ENCODE measurements at regions not wholly inside any gene's neighbourhood (a gene's known extent, or its start where the extent isn't known, plus 50 kb on each side); places are given as distances from the start of the nearest gene placed in this dataset.

DNA sequence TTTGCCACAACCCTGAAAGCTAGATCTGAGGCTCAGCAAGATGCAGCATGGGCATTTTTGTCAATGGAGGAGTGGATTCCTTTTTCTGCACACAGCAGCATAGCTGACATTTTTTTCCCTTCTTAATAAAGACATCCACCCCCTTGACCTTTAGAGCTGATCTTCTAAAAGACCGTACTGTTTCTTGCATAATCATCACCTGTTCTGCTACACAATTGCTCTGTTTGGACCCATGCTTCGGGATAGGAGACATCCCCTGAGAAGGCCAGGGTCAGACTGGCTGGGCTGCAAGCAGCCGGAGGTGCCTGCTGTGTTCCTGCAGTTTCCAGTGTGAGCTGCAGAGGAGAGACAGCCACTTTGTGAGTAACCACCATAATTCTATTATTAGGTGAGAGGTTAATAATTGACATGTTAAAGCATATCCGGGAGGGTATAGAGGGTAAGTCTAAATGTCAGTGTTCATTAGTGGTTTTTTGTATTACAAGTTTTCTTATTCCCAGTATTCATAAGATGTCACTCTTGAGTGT, 108.5 kb upstream of the C1QTNF9B start:
- H3K4me3 ChIP-seq (ENCODE audit: insufficient read depth, low read length), result no peak overlapping the region
- DNase-seq (ENCODE audit: insufficient read length, low spot score, missing footprints), result peak; percentile 10
- no peak overlapping the region for H2AFZ ChIP-seq (ENCODE audit: low read length)
- H3K27ac ChIP-seq (ENCODE audit: low read depth, low read length), result no peak overlapping the region
- no peaks in the 10 kb centered on the region for H3K79me2 ChIP-seq (ENCODE audit: insufficient read depth, low read length)
- no peaks in the 10 kb centered on the region for H3K36me3 ChIP-seq (ENCODE audit: insufficient read depth, low read length)
- no peaks in the 10 kb centered on the region for H3K9me3 ChIP-seq (ENCODE audit: low read depth, low read length)
- peaks cover 2% of the 10 kb centered on the region for H3K4me1 ChIP-seq (ENCODE audit: insufficient read depth, low read length)
- H4K20me1 ChIP-seq (ENCODE audit: insufficient read depth, low read length), result no peaks in the 10 kb centered on the region
- TF ChIP-seq, protein P1, sequence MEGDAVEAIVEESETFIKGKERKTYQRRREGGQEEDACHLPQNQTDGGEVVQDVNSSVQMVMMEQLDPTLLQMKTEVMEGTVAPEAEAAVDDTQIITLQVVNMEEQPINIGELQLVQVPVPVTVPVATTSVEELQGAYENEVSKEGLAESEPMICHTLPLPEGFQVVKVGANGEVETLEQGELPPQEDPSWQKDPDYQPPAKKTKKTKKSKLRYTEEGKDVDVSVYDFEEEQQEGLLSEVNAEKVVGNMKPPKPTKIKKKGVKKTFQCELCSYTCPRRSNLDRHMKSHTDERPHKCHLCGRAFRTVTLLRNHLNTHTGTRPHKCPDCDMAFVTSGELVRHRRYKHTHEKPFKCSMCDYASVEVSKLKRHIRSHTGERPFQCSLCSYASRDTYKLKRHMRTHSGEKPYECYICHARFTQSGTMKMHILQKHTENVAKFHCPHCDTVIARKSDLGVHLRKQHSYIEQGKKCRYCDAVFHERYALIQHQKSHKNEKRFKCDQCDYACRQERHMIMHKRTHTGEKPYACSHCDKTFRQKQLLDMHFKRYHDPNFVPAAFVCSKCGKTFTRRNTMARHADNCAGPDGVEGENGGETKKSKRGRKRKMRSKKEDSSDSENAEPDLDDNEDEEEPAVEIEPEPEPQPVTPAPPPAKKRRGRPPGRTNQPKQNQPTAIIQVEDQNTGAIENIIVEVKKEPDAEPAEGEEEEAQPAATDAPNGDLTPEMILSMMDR (IDR thresholded peaks at IDR 0.05; ENCODE audit: extremely low read depth, low read depth, low read length), result no peak
- H3K4me2 ChIP-seq (ENCODE audit: insufficient read depth, low read length), result no peak overlapping the region
- no peaks in the 10 kb centered on the region for H3K27me3 ChIP-seq (ENCODE audit: insufficient read depth, low read length)

DNA sequence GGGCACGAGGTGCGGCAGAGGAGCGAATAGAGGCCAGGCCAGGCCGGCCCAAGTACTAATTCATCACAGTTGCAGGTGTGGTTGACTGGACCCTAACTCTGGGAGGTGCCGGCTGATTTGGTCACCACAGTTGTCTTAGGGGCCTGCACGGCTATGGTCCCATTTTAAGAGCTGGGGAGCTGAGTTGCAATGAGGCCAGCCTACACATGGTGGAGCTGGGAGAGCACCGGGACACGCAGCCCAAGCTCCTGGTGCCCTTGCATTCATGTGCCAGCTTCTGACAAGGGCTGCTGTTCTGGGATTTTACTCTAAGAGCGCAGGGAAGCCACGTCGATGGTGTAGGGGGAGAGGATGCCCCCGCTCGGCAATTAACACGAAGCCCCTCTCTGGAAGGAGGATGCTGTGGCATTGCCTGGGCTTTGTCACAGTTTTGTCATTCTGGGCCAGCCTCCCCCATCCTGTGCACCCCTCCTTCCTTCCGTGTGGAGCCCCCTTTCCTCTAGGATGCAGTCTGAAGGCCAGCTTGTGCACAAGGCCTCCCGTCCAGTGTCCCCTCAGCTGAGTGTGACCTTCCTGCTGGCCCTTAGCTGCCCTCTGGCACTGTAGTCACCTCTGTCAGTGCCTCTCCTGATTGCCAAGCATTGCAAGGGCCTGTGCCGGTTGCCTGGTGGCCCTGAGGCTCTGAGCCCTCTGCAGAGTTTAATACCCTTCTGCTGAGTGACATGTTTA, 109.4 kb upstream of the C1QTNF9B start:
- no peaks in the 10 kb centered on the region for H3K79me2 ChIP-seq (ENCODE audit: insufficient read depth, low read length)
- no peak overlapping the region for H3K27ac ChIP-seq (ENCODE audit: low read depth, low read length)
- peak; percentile 13 for DNase-seq (ENCODE audit: insufficient read length, low spot score, missing footprints)
- no peaks in the 10 kb centered on the region for H3K9me3 ChIP-seq (ENCODE audit: low read depth, low read length)
- H3K27me3 ChIP-seq (ENCODE audit: insufficient read depth, low read length), result no peaks in the 10 kb centered on the region
- no peak overlapping the region for H2AFZ ChIP-seq (ENCODE audit: low read length)
- H3K4me1 ChIP-seq (ENCODE audit: insufficient read depth, low read length), result peaks cover 2% of the 10 kb centered on the region
- H3K4me2 ChIP-seq (ENCODE audit: insufficient read depth, low read length), result no peak overlapping the region
- no peaks in the 10 kb centered on the region for H3K36me3 ChIP-seq (ENCODE audit: insufficient read depth, low read length)
- no peak overlapping the region for H3K4me3 ChIP-seq (ENCODE audit: insufficient read depth, low read length)
- H4K20me1 ChIP-seq (ENCODE audit: insufficient read depth, low read length), result no peaks in the 10 kb centered on the region
- TF ChIP-seq, protein P1 (IDR thresholded peaks at IDR 0.05; ENCODE audit: extremely low read depth, low read depth, low read length), result no peak

DNA sequence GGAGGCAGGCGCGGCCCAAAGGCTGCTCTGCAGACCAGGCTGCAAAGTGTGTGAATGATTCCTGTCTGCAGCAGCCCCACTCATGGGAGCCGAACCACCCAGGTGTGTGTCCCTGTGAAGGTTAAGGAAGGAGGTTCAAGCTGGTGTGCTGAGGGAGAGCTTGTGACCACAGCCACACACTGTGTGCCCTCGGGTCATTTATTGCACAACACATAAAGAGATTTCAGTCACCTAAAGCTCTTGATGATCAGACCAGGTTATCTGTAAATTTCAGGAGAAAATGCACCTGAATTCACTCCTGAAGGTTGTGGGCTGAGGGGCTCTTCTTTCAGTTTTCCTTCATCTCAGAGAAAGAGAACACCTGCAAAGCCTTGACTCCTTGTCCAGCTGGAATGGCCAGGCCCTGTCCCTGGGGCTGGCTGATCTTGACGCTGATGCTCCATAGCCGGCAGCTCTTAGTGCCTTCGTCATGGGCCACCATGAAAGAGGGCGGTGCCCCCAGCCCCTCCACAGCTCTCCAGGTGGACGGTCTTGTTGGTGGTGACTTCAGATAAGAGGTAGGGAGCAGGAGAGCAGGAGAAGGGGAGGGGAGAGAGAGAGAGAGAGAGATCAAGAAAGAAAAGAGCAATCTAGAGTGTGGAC, 110.8 kb upstream of the C1QTNF9B start:
- Histone ChIP-seq H4K20me1 (ENCODE audit: insufficient read depth, low read length) (no peaks in the 10 kb centered on the region), H2AFZ (ENCODE audit: low read length) (no peak overlapping the region), H3K4me2 (ENCODE audit: insufficient read depth, low read length) (no peak overlapping the region), H3K27me3 (ENCODE audit: insufficient read depth, low read length) (no peaks in the 10 kb centered on the region), H3K4me1 (ENCODE audit: insufficient read depth, low read length) (peaks cover 2% of the 10 kb centered on the region), H3K36me3 (ENCODE audit: insufficient read depth, low read length) (no peaks in the 10 kb centered on the region), H3K9me3 (ENCODE audit: low read depth, low read length) (no peaks in the 10 kb centered on the region), H3K4me3 (ENCODE audit: insufficient read depth, low read length) (no peak overlapping the region), H3K27ac (ENCODE audit: low read depth, low read length) (no peak overlapping the region), H3K79me2 (ENCODE audit: insufficient read depth, low read length) (no peaks in the 10 kb centered on the region)
- TF ChIP-seq, protein P1 (IDR thresholded peaks at IDR 0.05; ENCODE audit: extremely low read depth, low read depth, low read length), result no peak
- no peak for DNase-seq (ENCODE audit: insufficient read length, low spot score, missing footprints)

DNA sequence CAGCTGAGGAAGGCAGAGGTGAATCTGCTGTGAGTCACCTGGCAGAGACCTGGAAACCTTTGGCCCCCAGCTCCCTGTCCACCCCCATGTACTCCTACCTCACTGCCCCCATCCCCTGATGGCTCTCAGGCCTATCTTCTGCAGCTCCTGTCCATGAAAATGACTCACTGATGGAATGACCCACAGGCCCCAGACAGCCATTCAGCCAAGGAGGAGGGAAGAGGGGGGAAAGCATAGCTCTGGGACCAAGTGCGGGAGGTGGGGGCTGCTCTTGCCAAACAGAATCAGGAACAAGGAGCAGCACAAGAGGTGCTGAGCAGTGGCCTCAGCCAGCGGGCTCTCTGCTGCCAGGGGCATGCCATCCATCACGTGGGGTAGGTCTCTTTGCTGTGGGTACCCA, 111.4 kb upstream of the C1QTNF9B start:
- H3K27me3 ChIP-seq (ENCODE audit: insufficient read depth, low read length), result no peaks in the 10 kb centered on the region
- no peak overlapping the region for H3K27ac ChIP-seq (ENCODE audit: low read depth, low read length)
- no peaks in the 10 kb centered on the region for H4K20me1 ChIP-seq (ENCODE audit: insufficient read depth, low read length)
- no peaks in the 10 kb centered on the region for H3K79me2 ChIP-seq (ENCODE audit: insufficient read depth, low read length)
- H3K9me3 ChIP-seq (ENCODE audit: low read depth, low read length), result no peaks in the 10 kb centered on the region
- peaks cover 2% of the 10 kb centered on the region for H3K4me1 ChIP-seq (ENCODE audit: insufficient read depth, low read length)
- H3K4me3 ChIP-seq (ENCODE audit: insufficient read depth, low read length), result no peak overlapping the region
- no peaks in the 10 kb centered on the region for H3K36me3 ChIP-seq (ENCODE audit: insufficient read depth, low read length)
- H2AFZ ChIP-seq (ENCODE audit: low read length), result no peak overlapping the region
- TF ChIP-seq, protein P1 (IDR thresholded peaks at IDR 0.05; ENCODE audit: extremely low read depth, low read depth, low read length), result no peak
- DNase-seq (ENCODE audit: insufficient read length, low spot score, missing footprints), result peak; percentile 80
- H3K4me2 ChIP-seq (ENCODE audit: insufficient read depth, low read length), result no peak overlapping the region

All from osteoblast (primary cell).